Stomach (tissue), 8 donors: ENCODE measurements at regions not wholly inside any gene's neighbourhood (a gene's known extent, or its start where the extent isn't known, plus 50 kb on each side); places are given as distances from the start of the nearest gene placed in this dataset.

Experiments
- DNase-seq, 2 donors: peaks; one replicate each; pipeline versions ENCODE4 v3.0.0 to v3.0.0-alpha.2; 2013 to 2019
- H3K27ac ChIP-seq, 5 donors: fragments of 200-600 bp in 4 of 5; sonication (generic) in 4 of 5; one replicate each; pipeline ENCODE4 v1.5.1; 2013 to 2019; ENCODE audit warnings: mild to moderate bottlenecking in 1 of 5, moderate library complexity in 1 of 5
- H3K27me3 ChIP-seq, 3 donors: fragments of 200-600 bp; sonication (generic); one replicate each; pipeline ENCODE4 v1.5.1; 2017 to 2019; ENCODE audit warnings: mixed run types in 1 of 3
- H3K36me3 ChIP-seq, 4 donors: fragments of 200-600 bp; sonication (generic); 1 replicate in 3 of 4; 2 replicates in 1 of 4; pipeline ENCODE4 v1.5.1; 2016 to 2019
- H3K4me1 ChIP-seq, 4 donors: fragments of 200-600 bp; sonication (generic); one replicate each; pipeline ENCODE4 v1.5.1; 2016 to 2019
- H3K4me3 ChIP-seq, 4 donors: fragments of 200-600 bp; sonication (generic) in 3 of 4; one replicate each; pipeline ENCODE4 v1.5.1; 2016 to 2019; ENCODE audit warnings: mild to moderate bottlenecking in 1 of 4
- H3K9me3 ChIP-seq, 4 donors: fragments of 200-600 bp; sonication (generic); one replicate each; pipeline ENCODE4 v1.5.1; 2016 to 2019
- CTCF ChIP-seq, 7 experiments: fragments of 450-650 bp in 4 of 7; fragments of 200-600 bp in 3 of 7; sonication (generic) in 3 of 7; IDR thresholded peaks; one replicate each; pipeline ENCODE4 v1.5.1; 2016 to 2019; ENCODE audit warnings: antibody characterized with exemption in 7 of 7, control low read depth in 2 of 7, mild to moderate bottlenecking in 1 of 7
- EP300 ChIP-seq: sonication (generic); formaldehyde crosslinking; IDR thresholded peaks from one replicate; pipeline ENCODE4 v1.6.1; 2017; ENCODE audit warnings: antibody characterized with exemption
- POLR2A ChIP-seq, 4 donors: fragments of 450-650 bp; IDR thresholded peaks; one replicate each; pipeline ENCODE4 v1.6.1; 2016; ENCODE audit warnings: antibody characterized with exemption in 4 of 4, control low read depth in 2 of 4, mild to moderate bottlenecking in 1 of 4, moderate library complexity in 1 of 4
- POLR2AphosphoS5 ChIP-seq, 3 donors: sonication (generic); formaldehyde crosslinking; IDR thresholded peaks; one replicate each; pipeline ENCODE4 v1.6.1; 2016; ENCODE audit warnings: antibody characterized with exemption in 3 of 3
- WGBS, 5 donors: extraction: QIAGEN DNeasy Blood & Tissue Kit in 3 of 5; methylation state at CpG; one replicate each; pipeline versions ENCODE4 v1.1.5 to v1.1.7; 2013 to 2018; 5-methylcytosine and 5-hydroxymethylcytosine counted together
- intact Hi-C: fragments of 100-400 bp; cut with DNase I; formaldehyde crosslinking; loops from one replicate; pipeline ENCODE4 v1.15.1; 2023; ENCODE audit warnings: low total_unique reads
- donor health status: healthy with polysubstance abuse.
- donor health status: Bipolar disorder and iron deficiency.
- donor health status: healthy.

GRCh38 chr3:191008074-191008473 lies 145.6 kb upstream of the GMNC start:
- TF ChIP-seq CTCF (IDR thresholded peaks at IDR 0.05) (no peak), POLR2AphosphoS5 (IDR thresholded peaks at IDR 0.05) (no peak), EP300 (no peak), POLR2A (IDR thresholded peaks at IDR 0.05) (no peak)
- intact Hi-C loops: no loop called here
- DNase-seq: no peak
- 51 to 69% (median 59%) methylated on average over 1 of the region's 1 CpG for WGBS, 5 donors
- H3K9me3 ChIP-seq: no peaks in the 10 kb centered on the region
- H3K36me3 ChIP-seq: no peaks in the 10 kb centered on the region
- no peaks in the 10 kb centered on the region for H3K4me1 ChIP-seq
- no peaks in the 10 kb centered on the region for H3K27me3 ChIP-seq
- no peak overlapping the region for H3K4me3 ChIP-seq
- no peak overlapping the region for H3K27ac ChIP-seq

GRCh38 chr3:191005790-191006189 lies 143.3 kb upstream of the GMNC start:
- 59 to 71% (median 64%) methylated on average over 3 of the region's 3 CpGs for WGBS, 5 donors

GRCh38 chr3:191003742-191004141 lies 141.2 kb upstream of the GMNC start:
- Histone ChIP-seq H3K4me3 (no peak overlapping the region), H3K27me3 (no peaks in the 10 kb centered on the region), H3K4me1 (no peaks in the 10 kb centered on the region), H3K36me3 (no peaks in the 10 kb centered on the region), H3K9me3 (no peaks in the 10 kb centered on the region), H3K27ac (no peak overlapping the region)
- intact Hi-C loops: no loop called here
- DNase-seq: no peak
- TF ChIP-seq EP300 (no peak), POLR2AphosphoS5 (IDR thresholded peaks at IDR 0.05) (no peak), POLR2A (IDR thresholded peaks at IDR 0.05) (no peak), CTCF (IDR thresholded peaks at IDR 0.05) (no peak)
- 39 to 52% (median 48%) methylated on average over 5 of the region's 5 CpGs for WGBS, 5 donors

More at GRCh38 chr3:191005790-191006189, 143.3 kb upstream of the GMNC start:
- no peaks in the 10 kb centered on the region for H3K27me3 ChIP-seq
- TF ChIP-seq POLR2A (IDR thresholded peaks at IDR 0.05): no peak
- no peak for TF ChIP-seq EP300
- no peak for TF ChIP-seq POLR2AphosphoS5 (IDR thresholded peaks at IDR 0.05)
- TF ChIP-seq CTCF (IDR thresholded peaks at IDR 0.05): no peak
- intact Hi-C loops: no loop called here
- no peak overlapping the region for H3K27ac ChIP-seq
- no peaks in the 10 kb centered on the region for H3K36me3 ChIP-seq
- no peak for DNase-seq
- no peak overlapping the region for H3K4me3 ChIP-seq
- no peaks in the 10 kb centered on the region for H3K9me3 ChIP-seq
- H3K4me1 ChIP-seq: no peaks in the 10 kb centered on the region

- no peaks in the 10 kb centered on the region for H3K4me1 ChIP-seq
- TF ChIP-seq EP300 (no peak), CTCF (IDR thresholded peaks at IDR 0.05) (no peak), POLR2AphosphoS5 (IDR thresholded peaks at IDR 0.05) (no peak), POLR2A (IDR thresholded peaks at IDR 0.05) (no peak)
- no peak for DNase-seq
- H3K27me3 ChIP-seq: no peaks in the 10 kb centered on the region
- intact Hi-C loops: no loop called here
- no peak overlapping the region for H3K4me3 ChIP-seq
- H3K9me3 ChIP-seq: no peaks in the 10 kb centered on the region
- H3K36me3 ChIP-seq: no peaks in the 10 kb centered on the region
- no peak overlapping the region for H3K27ac ChIP-seq
- WGBS, 5 donors: 29 to 40% (median 35%) methylated on average over 3 of the region's 3 CpGs
Measured at GRCh38 chr3:190996181-190996775, 133.8 kb upstream of the GMNC start.
